Hepatocyte (in vitro differentiated cells): ENCODE measurements at regions not wholly inside any gene's neighbourhood (a gene's known extent, or its start where the extent isn't known, plus 50 kb on each side); places are given as distances from the start of the nearest gene placed in this dataset.

Experiments
- EZH2 ChIP-seq: fragments of 200-600 bp; sonication (generic); IDR thresholded peaks from 2 replicates; pipeline ENCODE4 v1.6.1; 2016; ENCODE audit warnings: antibody characterized with exemption, mild to moderate bottlenecking, borderline replicate concordance
- TF ChIP-seq, protein P1 (sequence below): fragments of 200-600 bp; sonication (generic); IDR thresholded peaks from 2 replicates; pipeline ENCODE4 v1.5.1; 2016; ENCODE audit warnings: antibody characterized with exemption, mild to moderate bottlenecking; ENCODE audit not compliant: poor library complexity

DNA sequence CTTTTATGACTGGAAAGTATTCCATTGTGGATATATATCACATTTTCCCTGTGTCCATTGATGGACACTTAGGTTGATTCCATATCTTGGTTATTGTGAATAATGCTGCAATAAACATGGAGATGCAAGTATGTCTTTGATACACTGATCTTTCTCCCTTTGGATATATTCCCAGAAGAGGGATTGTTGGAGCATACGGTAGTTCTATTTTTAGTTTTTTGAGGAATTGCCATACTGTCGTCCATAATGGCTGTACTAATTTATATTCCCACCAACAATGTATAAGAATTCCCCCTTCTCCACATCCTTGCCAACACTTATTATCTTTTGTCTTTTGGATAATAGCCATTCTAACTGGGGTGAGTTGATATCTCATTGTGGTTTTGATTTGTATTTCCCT is 54.9 kb upstream of the PITX1 start:
- no peak for TF ChIP-seq EZH2
- TF ChIP-seq, protein P1, sequence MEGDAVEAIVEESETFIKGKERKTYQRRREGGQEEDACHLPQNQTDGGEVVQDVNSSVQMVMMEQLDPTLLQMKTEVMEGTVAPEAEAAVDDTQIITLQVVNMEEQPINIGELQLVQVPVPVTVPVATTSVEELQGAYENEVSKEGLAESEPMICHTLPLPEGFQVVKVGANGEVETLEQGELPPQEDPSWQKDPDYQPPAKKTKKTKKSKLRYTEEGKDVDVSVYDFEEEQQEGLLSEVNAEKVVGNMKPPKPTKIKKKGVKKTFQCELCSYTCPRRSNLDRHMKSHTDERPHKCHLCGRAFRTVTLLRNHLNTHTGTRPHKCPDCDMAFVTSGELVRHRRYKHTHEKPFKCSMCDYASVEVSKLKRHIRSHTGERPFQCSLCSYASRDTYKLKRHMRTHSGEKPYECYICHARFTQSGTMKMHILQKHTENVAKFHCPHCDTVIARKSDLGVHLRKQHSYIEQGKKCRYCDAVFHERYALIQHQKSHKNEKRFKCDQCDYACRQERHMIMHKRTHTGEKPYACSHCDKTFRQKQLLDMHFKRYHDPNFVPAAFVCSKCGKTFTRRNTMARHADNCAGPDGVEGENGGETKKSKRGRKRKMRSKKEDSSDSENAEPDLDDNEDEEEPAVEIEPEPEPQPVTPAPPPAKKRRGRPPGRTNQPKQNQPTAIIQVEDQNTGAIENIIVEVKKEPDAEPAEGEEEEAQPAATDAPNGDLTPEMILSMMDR, result no peak
